NCI-H446 (cell line): ENCODE measurements at regions not wholly inside any gene's neighbourhood (a gene's known extent, or its start where the extent isn't known, plus 50 kb on each side); places are given as distances from the start of the nearest gene placed in this dataset.

Experiments used
- DNase-seq, 2 experiments: peaks; one replicate each; lab custom pipeline; 2025; lab: John Stamatoyannopoulos, UW

- DNase-seq = no peak
Measured at GRCh38 chr6:1087154-1087843, 224.6 kb upstream of the FOXQ1 start.

- DNase-seq = no peak
Measured at GRCh38 chr6:1086446-1087153, 225.3 kb upstream of the FOXQ1 start.

GRCh38 chr6:1082285-1082935 lies 229.5 kb upstream of the FOXQ1 start:
- DNase-seq = no peak

- no peak for DNase-seq
Measured at GRCh38 chr6:1081551-1082284, 230.2 kb upstream of the FOXQ1 start.

GRCh38 chr6:1080453-1081337 lies 231.2 kb upstream of the FOXQ1 start:
- DNase-seq = no peak

- DNase-seq = no peak
Measured at GRCh38 chr6:1079525-1079924, 232.4 kb upstream of the FOXQ1 start.

GRCh38 chr6:1077478-1078416 lies 234.2 kb upstream of the FOXQ1 start:
- no peak for DNase-seq

- no peak for DNase-seq
Measured at GRCh38 chr6:1076531-1077459, 235.1 kb upstream of the FOXQ1 start.

- DNase-seq = no peak
Measured at GRCh38 chr6:1075880-1076279, 236.0 kb upstream of the FOXQ1 start.

- DNase-seq = no peak
Measured at GRCh38 chr6:1075444-1075843, 236.5 kb upstream of the FOXQ1 start.

GRCh38 chr6:1070085-1070521 lies 241.8 kb upstream of the FOXQ1 start:
- no peak for DNase-seq

- no peak for DNase-seq
Measured at GRCh38 chr6:1068905-1069304, 243.0 kb upstream of the FOXQ1 start.

GRCh38 chr6:1068068-1068467 lies 243.8 kb upstream of the FOXQ1 start:
- DNase-seq = no peak

GRCh38 chr6:1067346-1067745 lies 244.6 kb upstream of the FOXQ1 start:
- DNase-seq = no peak

- no peak for DNase-seq
Measured at GRCh38 chr6:1066449-1067090, 245.3 kb upstream of the FOXQ1 start.

GRCh38 chr6:1065986-1066385 lies 245.9 kb upstream of the FOXQ1 start:
- DNase-seq = no peak

GRCh38 chr6:1063671-1064355 lies 248.1 kb upstream of the FOXQ1 start:
- DNase-seq = no peak
